Heart left ventricle (tissue), 13 donors: ENCODE measurements at regions not wholly inside any gene's neighbourhood (a gene's known extent, or its start where the extent isn't known, plus 50 kb on each side); places are given as distances from the start of the nearest gene placed in this dataset.

ENCODE experiments used
- CTCF ChIP-seq, 12 donors: fragments of 200-600 bp; sonication (generic) in 4 of 12; IDR thresholded peaks; one replicate each; pipeline versions ENCODE4 v1.5.0 to v1.8.0; 2018 to 2022; ENCODE audit warnings: antibody characterized with exemption in 12 of 12, mild to moderate bottlenecking in 5 of 12
- POLR2A ChIP-seq, 2 donors: fragments of 450-650 bp; IDR thresholded peaks; one replicate each; pipeline ENCODE4 v1.6.1; 2017; ENCODE audit warnings: antibody characterized with exemption in 2 of 2, mild to moderate bottlenecking in 2 of 2, moderate library complexity in 2 of 2
- donor health status: ischemic (EF 13 %, LVEDD 7.1; RV severe dilation, severe dysfunction).
- donor health status: DM: no; HTN: yes; CAD: no.
- donor health status: DM: no; HTN: no; CAD: no.
- donor health status: ischemic (EF 25% LVEDD 6.9; RV normal size, moderate dysfunction).
- donor health status: ischemic (EF 25% LVEDD 5.7; RV mildly dilated, moderate dysfunction).
- donor health status: ischemic (EF 35%, LVEDD 5.7; RV mildly dilated, moderate dysfunction).
- donor health status: nonischemic (EF 11% LVEDD 7.7; RV severe dilation, severe dysfunction).
- donor health status: DM: yes; HTN: yes; CAD: no.
- donor health status: PGD.
- donor health status: ischemic (EF 29% LVEDD 5.4; RV normal size, mild dysfunction).
- donor health status: nonischemic (EF 23%, LVEDD 6.1; RV moderate dilation, normal function).

DNA sequence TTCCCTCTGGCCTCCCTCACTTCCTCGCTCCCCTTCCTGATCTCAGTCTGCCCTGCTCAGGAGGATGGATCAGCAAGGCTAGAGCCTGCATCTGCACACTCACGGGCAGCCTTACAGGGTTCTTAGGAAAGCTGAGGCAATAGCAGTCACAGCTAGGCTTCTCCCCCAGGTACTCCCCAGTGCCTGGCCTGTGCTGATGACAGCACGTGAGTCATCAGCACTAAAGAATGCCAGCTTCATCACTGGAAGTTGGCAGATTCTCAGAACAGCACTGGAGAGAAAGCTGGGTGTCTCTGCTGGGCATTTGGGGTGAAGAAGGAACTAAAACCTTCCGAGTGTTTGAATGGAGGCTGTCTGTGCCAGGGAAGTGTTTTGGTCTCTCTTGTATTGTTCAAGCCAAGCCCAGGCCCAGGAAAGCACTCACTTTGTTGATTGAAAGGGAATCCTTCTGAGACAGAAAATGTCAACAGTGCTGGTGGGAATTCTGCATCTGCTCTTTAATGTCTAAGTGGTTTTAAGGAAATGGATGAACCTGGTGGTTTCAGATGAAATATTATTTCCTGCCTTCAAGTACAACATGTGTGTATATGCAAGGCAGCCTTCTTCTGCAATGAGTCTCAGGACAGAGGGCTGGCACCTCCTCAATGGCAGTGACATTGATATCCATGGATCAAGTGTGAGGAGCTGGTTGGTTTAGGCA, 73.0 kb upstream of the SCOC start:
- TF ChIP-seq CTCF (IDR thresholded peaks at IDR 0.05) (no peak), POLR2A (IDR thresholded peaks at IDR 0.05) (no peak)
